B cell (primary cell): ENCODE measurements at regions not wholly inside any gene's neighbourhood (a gene's known extent, or its start where the extent isn't known, plus 50 kb on each side); places are given as distances from the start of the nearest gene placed in this dataset.

Experiments used
- EZH2 ChIP-seq: IDR thresholded peaks from 2 replicates; pipeline ENCODE4 v1.6.1; 2012; ENCODE audit warnings: borderline replicate concordance, low read depth, mild to moderate bottlenecking, moderate library complexity, low read length; ENCODE audit not compliant: insufficient read depth, poor library complexity, severe bottlenecking
- TF ChIP-seq, protein P1 (sequence below): fragments of 200-600 bp; IDR thresholded peaks from one replicate; pipeline ENCODE4 v1.8.0; 2022; ENCODE audit warnings: antibody characterized with exemption, mild to moderate bottlenecking

DNA sequence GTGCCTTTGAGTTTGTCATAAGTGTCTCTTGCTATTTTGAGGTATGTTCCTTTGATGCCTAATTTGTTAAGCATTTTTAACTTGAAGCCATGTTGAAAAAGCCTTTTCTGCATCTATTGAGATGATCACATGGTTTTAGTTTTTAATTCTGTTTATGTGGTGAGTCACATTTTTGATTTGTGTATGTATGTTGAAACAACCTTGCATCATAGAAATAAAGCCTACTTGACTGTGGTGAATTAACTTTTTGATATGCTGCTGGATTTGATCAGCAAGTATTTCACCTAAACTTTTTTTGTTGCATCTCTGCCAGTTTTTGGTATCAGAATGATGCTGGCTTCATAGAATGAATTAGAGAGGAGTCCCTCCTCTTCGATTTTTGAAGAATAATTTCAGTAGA is 469.7 kb downstream of the CDH2 start:
- TF ChIP-seq, protein P1, sequence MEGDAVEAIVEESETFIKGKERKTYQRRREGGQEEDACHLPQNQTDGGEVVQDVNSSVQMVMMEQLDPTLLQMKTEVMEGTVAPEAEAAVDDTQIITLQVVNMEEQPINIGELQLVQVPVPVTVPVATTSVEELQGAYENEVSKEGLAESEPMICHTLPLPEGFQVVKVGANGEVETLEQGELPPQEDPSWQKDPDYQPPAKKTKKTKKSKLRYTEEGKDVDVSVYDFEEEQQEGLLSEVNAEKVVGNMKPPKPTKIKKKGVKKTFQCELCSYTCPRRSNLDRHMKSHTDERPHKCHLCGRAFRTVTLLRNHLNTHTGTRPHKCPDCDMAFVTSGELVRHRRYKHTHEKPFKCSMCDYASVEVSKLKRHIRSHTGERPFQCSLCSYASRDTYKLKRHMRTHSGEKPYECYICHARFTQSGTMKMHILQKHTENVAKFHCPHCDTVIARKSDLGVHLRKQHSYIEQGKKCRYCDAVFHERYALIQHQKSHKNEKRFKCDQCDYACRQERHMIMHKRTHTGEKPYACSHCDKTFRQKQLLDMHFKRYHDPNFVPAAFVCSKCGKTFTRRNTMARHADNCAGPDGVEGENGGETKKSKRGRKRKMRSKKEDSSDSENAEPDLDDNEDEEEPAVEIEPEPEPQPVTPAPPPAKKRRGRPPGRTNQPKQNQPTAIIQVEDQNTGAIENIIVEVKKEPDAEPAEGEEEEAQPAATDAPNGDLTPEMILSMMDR = no peak
- TF ChIP-seq EZH2 = no peak
